Neural cell (in vitro differentiated cells): ENCODE measurements at regions not wholly inside any gene's neighbourhood (a gene's known extent, or its start where the extent isn't known, plus 50 kb on each side); places are given as distances from the start of the nearest gene placed in this dataset.

Source experiments
- H2AFZ ChIP-seq: fragments of 200-600, 300-800 bp; sonication (generic), shearing (Covaris generic); 2 replicates; pipeline ENCODE4 v1.6.0; 2014; ENCODE audit warnings: low read depth, mild to moderate bottlenecking, antibody characterized with exemption, low read length, moderate library complexity
- H3F3A ChIP-seq: fragments of 200-600 bp; shearing (Covaris generic); 2 replicates; pipeline ENCODE4 v1.6.1; 2016; ENCODE audit warnings: mild to moderate bottlenecking, moderate library complexity, mixed read lengths, antibody characterized with exemption, low read length; ENCODE audit not compliant: insufficient read depth, poor library complexity, severe bottlenecking
- H3K27ac ChIP-seq: fragments of 200-600, 300-800 bp; sonication (generic), shearing (Covaris generic); 2 replicates; pipeline ENCODE4 v1.5.1; 2014; ENCODE audit warnings: mild to moderate bottlenecking, low read length, moderate library complexity
- H3K27me3 ChIP-seq: fragments of 300-800, 200-600 bp; sonication (generic), shearing (Covaris generic); 2 replicates; pipeline ENCODE4 v1.6.0; 2014; ENCODE audit warnings: mild to moderate bottlenecking, low read depth, low read length, moderate library complexity; ENCODE audit not compliant: insufficient read depth
- H3K36me3 ChIP-seq: fragments of 300-800, 200-600 bp; sonication (generic), shearing (Covaris generic); 2 replicates; pipeline ENCODE4 v1.5.1; 2014; ENCODE audit warnings: mild to moderate bottlenecking, antibody characterized with exemption, low read length, moderate library complexity; ENCODE audit not compliant: insufficient read depth
- H3K4me2 ChIP-seq: fragments of 300-800, 200-600 bp; sonication (generic), shearing (Covaris generic); 2 replicates; pipeline ENCODE4 v1.6.0; 2014; ENCODE audit warnings: mild to moderate bottlenecking, low read length
- H3K4me3 ChIP-seq: fragments of 300-800, 200-600 bp; sonication (generic), shearing (Covaris generic); 2 replicates; pipeline ENCODE4 v1.5.1; 2014; ENCODE audit warnings: mild to moderate bottlenecking, low read length, moderate library complexity
- H3K79me2 ChIP-seq: fragments of 200-600 bp; shearing (Covaris generic); replicated peaks from 2 replicates; pipeline ENCODE4 v1.6.0; 2014; ENCODE audit warnings: mild to moderate bottlenecking, low read length, moderate library complexity; ENCODE audit not compliant: insufficient read depth
- H3K9ac ChIP-seq: fragments of 300-800, 200-600 bp; sonication (generic), shearing (Covaris generic); 2 replicates; pipeline ENCODE4 v1.6.1; 2016; ENCODE audit warnings: mild to moderate bottlenecking, low read length, mixed read lengths
- H3K9me2 ChIP-seq: fragments of 200-600 bp; shearing (Covaris generic); 2 replicates; pipeline ENCODE4 v1.6.1; 2016; ENCODE audit warnings: mild to moderate bottlenecking, low read length, mixed read lengths; ENCODE audit not compliant: insufficient read depth
- H3K9me3 ChIP-seq: fragments of 200-600, 300-800 bp; sonication (generic), shearing (Covaris generic); 2 replicates; pipeline ENCODE4 v1.6.1; 2016; ENCODE audit warnings: mild to moderate bottlenecking, mixed run types, low read length, moderate library complexity, mixed read lengths
- H4K20me1 ChIP-seq: fragments of 200-600 bp; shearing (Covaris generic); 2 replicates; pipeline ENCODE4 v1.6.1; 2016; ENCODE audit warnings: mild to moderate bottlenecking, mixed run types; ENCODE audit not compliant: insufficient read depth
- CTCF ChIP-seq: fragments of 450-650 bp; IDR thresholded peaks from 2 replicates; pipeline ENCODE4 v1.5.1; 2014; ENCODE audit warnings: antibody characterized with exemption, mild to moderate bottlenecking, moderate library complexity; ENCODE audit not compliant: poor library complexity, severe bottlenecking
- EP300 ChIP-seq: fragments of 450-650 bp; conservative IDR thresholded peaks from 2 replicates; pipeline ENCODE4 v1.6.1; 2014; ENCODE audit warnings: antibody characterized with exemption, mild to moderate bottlenecking, moderate library complexity; ENCODE audit not compliant: poor library complexity, severe bottlenecking
- EZH2 ChIP-seq: fragments of 200-600, 300-800 bp; shearing (Covaris generic), sonication (generic); IDR thresholded peaks from 2 replicates; pipeline ENCODE4 v1.6.1; 2014; ENCODE audit warnings: antibody characterized with exemption, low read length, borderline replicate concordance, mild to moderate bottlenecking; ENCODE audit not compliant: insufficient read depth, poor library complexity, severe bottlenecking
- MXI1 ChIP-seq: fragments of 450-650 bp; conservative IDR thresholded peaks from 2 replicates; pipeline ENCODE4 v1.6.1; 2014; ENCODE audit warnings: antibody characterized with exemption, mild to moderate bottlenecking; ENCODE audit not compliant: poor library complexity, severe bottlenecking
- POLR2AphosphoS5 ChIP-seq: IDR thresholded peaks from 2 replicates; pipeline ENCODE4 v1.6.1; 2012
- RAD21 ChIP-seq: fragments of 450-650 bp; conservative IDR thresholded peaks from 2 replicates; pipeline ENCODE4 v1.6.1; 2014; ENCODE audit warnings: antibody characterized with exemption, mild to moderate bottlenecking, moderate library complexity
- REST ChIP-seq: IDR thresholded peaks from 2 replicates; pipeline ENCODE4 v1.6.1; 2012; ENCODE audit warnings: borderline replicate concordance
- SMC3 ChIP-seq: fragments of 450-650 bp; conservative IDR thresholded peaks from 2 replicates; pipeline ENCODE4 v1.6.1; 2014; ENCODE audit warnings: antibody characterized with exemption, mild to moderate bottlenecking, moderate library complexity; ENCODE audit not compliant: poor library complexity
- TAF1 ChIP-seq: IDR thresholded peaks from 2 replicates; pipeline ENCODE4 v1.6.1; 2012; ENCODE audit warnings: low read depth

GRCh38 chrX:118221270-118221669 is 104.7 kb upstream of the KLHL13 start:
- H3K27ac ChIP-seq: no peak overlapping the region
- no peak overlapping the region for H3K4me2 ChIP-seq
- H3K79me2 ChIP-seq: no peaks in the 10 kb centered on the region
- TF ChIP-seq EP300 (no peak), TAF1 (no peak), CTCF (no peak), EZH2 (no peak), RAD21 (no peak), MXI1 (no peak), POLR2AphosphoS5 (no peak), SMC3 (no peak), REST (no peak)
- H3K36me3 ChIP-seq: no peaks in the 10 kb centered on the region
- no peak overlapping the region for H3K4me3 ChIP-seq
- no peak overlapping the region for H3K9ac ChIP-seq
- H3K27me3 ChIP-seq: no peaks in the 10 kb centered on the region
- no peaks in the 10 kb centered on the region for H4K20me1 ChIP-seq
- no peaks in the 10 kb centered on the region for H3F3A ChIP-seq
- no peak overlapping the region for H2AFZ ChIP-seq
- H3K9me3 ChIP-seq: no peaks in the 10 kb centered on the region
- no peaks in the 10 kb centered on the region for H3K9me2 ChIP-seq

GRCh38 chrX:118221733-118222132 is 105.1 kb upstream of the KLHL13 start:
- H3K27ac ChIP-seq: no peak overlapping the region

More at GRCh38 chrX:118221733-118222132, 105.1 kb upstream of the KLHL13 start:
- Histone ChIP-seq H4K20me1 (no peaks in the 10 kb centered on the region), H3K4me2 (no peak overlapping the region), H3K9me3 (no peaks in the 10 kb centered on the region), H3K9ac (no peak overlapping the region), H3F3A (no peaks in the 10 kb centered on the region), H3K27me3 (no peaks in the 10 kb centered on the region), H3K9me2 (no peaks in the 10 kb centered on the region), H2AFZ (no peak overlapping the region), H3K79me2 (no peaks in the 10 kb centered on the region), H3K36me3 (no peaks in the 10 kb centered on the region), H3K4me3 (no peak overlapping the region)
- TF ChIP-seq EP300 (no peak), REST (no peak), CTCF (no peak), RAD21 (no peak), TAF1 (no peak), POLR2AphosphoS5 (no peak), MXI1 (no peak), EZH2 (no peak), SMC3 (no peak)
